Neuron (in vitro differentiated cells): ENCODE measurements at regions not wholly inside any gene's neighbourhood (a gene's known extent, or its start where the extent isn't known, plus 50 kb on each side); places are given as distances from the start of the nearest gene placed in this dataset.
"Not testable (repeated sequence)": the region's sequence is repeated elsewhere in the genome, so short reads cannot be mapped to it uniquely, and the experiment has no call there.

ENCODE experiments used
- H2AFZ ChIP-seq: one replicate; pipeline ENCODE4 v1.6.1; 2013; ENCODE audit warnings: low read depth, mild to moderate bottlenecking, inconsistent platforms, low read length, moderate library complexity
- H3K27me3 ChIP-seq: one replicate; pipeline ENCODE4 v1.6.1; 2013; ENCODE audit warnings: low read length; ENCODE audit not compliant: insufficient read depth
- H3K36me3 ChIP-seq: one replicate; pipeline ENCODE4 v1.6.1; 2013; ENCODE audit warnings: low read length; ENCODE audit not compliant: insufficient read depth
- H3K4me1 ChIP-seq: one replicate; pipeline ENCODE4 v1.6.1; 2013; ENCODE audit warnings: low read length; ENCODE audit not compliant: insufficient read depth
- H3K4me3 ChIP-seq: 2 replicates; pipeline ENCODE4 v1.5.1; 2013; ENCODE audit warnings: mild to moderate bottlenecking, low read length, moderate library complexity
- H3K9me3 ChIP-seq: one replicate; pipeline ENCODE4 v1.6.1; 2013; ENCODE audit warnings: low read length

DNA sequence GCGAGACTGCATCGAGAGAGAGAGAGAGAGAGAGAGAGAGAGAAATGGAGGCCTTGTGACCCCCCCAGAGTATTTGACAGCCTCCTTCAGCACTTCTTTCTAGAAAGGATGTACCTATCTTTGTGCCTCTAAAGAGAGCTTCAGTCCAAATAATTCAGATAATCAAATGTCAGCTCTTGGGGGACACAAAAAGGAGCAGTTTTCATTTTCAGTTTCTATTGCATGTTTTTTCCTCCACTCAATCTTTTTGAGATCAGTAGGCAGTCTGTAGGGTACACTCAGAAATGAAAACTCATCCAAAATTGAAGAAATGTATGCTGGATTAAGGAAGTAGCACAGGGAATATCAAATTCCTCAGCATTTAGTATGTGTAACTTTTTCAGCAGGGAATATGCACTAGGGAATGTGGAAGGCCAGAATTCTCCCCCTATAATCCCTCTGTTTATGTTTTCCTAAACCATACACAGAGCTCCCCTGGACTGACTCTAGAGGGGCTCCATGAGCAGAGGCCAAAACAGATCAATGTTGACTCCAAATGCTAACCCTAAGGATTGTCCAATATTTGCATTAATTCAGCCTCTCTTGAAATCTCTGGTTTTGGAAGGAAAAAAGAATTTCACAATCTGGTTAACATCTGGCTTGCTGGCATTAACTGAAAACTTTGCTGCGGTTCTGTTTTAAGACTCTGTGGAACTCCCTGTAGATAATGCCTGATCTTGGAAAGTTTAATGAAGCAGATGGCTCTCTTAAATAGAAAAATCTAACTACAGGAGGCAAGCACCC lies 250.1 kb downstream of the CEMIP2 start:
- Histone ChIP-seq H3K36me3 (no peaks in the 10 kb centered on the region), H2AFZ (no peak overlapping the region), H3K9me3 (no peaks in the 10 kb centered on the region), H3K27me3 (no peaks in the 10 kb centered on the region), H3K4me3 (no peak overlapping the region), H3K4me1 (no peaks in the 10 kb centered on the region)

DNA sequence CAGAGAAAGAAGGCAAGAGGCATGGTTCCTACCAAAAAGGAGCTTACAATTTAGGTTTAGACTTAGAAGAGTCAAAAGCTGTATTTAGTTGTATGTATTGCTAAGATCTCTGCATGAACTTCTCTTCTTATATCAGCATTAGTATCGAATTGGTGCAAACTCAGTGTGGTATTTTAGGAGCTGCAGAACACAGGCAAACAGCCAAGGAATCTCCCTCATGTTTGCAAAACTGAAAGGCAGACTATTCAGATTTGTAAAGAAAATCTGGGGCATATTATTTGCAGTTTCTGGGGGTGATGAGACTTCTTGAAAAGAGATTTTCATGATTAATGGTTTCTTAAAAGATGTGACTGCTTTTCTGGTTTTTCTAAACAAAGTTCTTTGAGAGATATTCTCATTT lies 252.7 kb downstream of the CEMIP2 start:
- no peaks in the 10 kb centered on the region for H3K4me1 ChIP-seq
- H3K9me3 ChIP-seq = no peaks in the 10 kb centered on the region
- H3K36me3 ChIP-seq = no peaks in the 10 kb centered on the region
- no peaks in the 10 kb centered on the region for H3K27me3 ChIP-seq
- no peak overlapping the region for H3K4me3 ChIP-seq
- H2AFZ ChIP-seq = no peak overlapping the region

DNA sequence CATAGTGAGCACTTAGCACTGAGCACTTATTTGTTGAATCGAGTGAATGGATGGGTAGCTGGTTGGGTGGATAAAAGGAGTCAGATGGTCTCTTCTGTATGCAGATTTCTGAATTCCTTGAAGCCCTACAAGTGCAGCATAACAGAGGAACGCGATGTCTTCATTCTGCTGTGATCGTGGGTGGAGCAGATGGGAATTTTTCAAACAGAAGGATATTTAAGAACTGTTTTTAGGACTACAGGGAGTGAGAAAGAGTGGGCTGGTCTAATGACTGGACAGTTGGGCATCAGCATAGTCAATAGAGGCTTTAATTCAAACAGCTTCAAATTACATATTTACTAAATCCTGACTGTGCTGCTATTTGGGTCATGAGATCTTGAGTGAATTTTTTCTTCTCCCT lies 253.2 kb downstream of the CEMIP2 start:
- H3K27me3 ChIP-seq = no peaks in the 10 kb centered on the region
- H3K4me1 ChIP-seq = no peaks in the 10 kb centered on the region
- no peaks in the 10 kb centered on the region for H3K36me3 ChIP-seq
- H2AFZ ChIP-seq = no peak overlapping the region
- no peak overlapping the region for H3K4me3 ChIP-seq
- H3K9me3 ChIP-seq = no peaks in the 10 kb centered on the region

DNA sequence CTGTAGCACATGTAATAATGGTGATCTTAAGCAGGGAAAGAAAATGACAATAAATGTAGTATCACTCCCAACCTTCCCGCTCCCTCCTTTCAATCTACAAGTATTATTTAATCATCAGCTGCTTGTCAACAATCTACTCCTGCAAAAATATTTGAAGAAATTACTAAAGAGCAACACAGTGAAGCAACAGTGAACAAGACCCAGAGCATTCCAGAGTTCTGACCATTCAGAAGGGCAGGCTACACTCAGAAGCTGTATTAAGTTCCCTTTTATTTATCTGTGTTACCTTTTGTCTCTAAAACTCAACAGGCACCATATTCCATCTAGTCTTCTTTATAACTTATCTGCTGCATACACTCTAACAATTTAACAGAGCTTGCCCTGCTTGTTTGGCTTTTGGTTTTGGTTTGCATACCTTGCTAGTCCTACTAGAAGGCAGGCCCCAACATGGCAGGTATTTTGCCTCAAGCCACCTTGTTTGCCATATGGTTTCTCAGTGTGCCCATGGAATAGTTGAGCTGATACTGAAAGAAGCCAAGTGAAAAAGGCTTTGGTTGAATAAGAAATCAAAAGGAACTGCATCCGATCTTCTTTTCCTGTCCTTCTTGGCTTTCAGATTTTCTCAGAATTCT lies 253.9 kb downstream of the CEMIP2 start:
- Histone ChIP-seq H3K27me3 (no peaks in the 10 kb centered on the region), H2AFZ (no peak overlapping the region), H3K4me1 (no peaks in the 10 kb centered on the region), H3K4me3 (no peak overlapping the region), H3K36me3 (no peaks in the 10 kb centered on the region), H3K9me3 (no peaks in the 10 kb centered on the region)

DNA sequence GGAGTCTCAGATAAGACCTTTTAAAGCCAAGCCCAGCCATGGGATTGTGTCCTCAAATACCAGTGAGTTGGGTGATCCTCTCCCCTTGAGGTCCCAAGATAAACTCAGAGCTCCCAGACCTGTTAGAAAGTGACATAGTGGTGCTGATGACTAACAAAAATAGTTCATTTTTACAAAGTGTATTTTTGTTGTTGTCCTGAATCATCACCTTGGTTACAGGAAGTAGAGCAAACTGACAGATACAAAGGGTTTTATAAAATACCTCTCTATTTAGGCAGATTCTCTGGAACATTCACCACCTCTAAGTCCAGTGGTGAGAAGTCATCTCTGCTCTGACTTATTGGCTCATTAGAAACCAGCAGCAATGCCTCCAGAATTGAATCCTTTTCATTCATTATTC lies 259.3 kb downstream of the CEMIP2 start:
- H2AFZ ChIP-seq = no peak overlapping the region
- no peaks in the 10 kb centered on the region for H3K4me1 ChIP-seq
- no peaks in the 10 kb centered on the region for H3K9me3 ChIP-seq

DNA sequence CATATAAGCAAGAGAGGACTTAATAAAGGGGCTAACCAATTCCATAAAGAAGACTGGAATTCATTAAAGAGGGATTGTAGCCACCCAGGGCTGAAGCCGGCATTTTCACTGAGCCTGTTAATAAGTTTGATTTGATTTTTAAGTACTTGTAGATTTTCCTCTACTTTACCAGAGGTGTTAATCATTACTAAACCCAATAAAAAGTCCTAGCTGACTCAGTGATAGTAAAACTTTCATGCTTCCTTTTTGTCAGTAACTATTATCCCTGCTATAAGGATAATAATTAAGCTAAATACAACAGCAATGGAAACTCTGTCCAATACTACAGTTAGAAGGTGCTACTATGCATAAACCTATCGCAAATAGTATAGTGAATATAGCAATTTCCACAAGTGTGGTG lies 260.2 kb downstream of the CEMIP2 start:
- H3K36me3 ChIP-seq, H3K27me3 ChIP-seq, H2AFZ ChIP-seq, H3K9me3 ChIP-seq, H3K4me3 ChIP-seq, H3K4me1 ChIP-seq: not testable (repeated sequence)

More for the DNA sequence above, 259.3 kb downstream of the CEMIP2 start:
- Histone ChIP-seq H3K27me3 (no peaks in the 10 kb centered on the region), H3K36me3 (no peaks in the 10 kb centered on the region), H3K4me3 (no peak overlapping the region)

DNA sequence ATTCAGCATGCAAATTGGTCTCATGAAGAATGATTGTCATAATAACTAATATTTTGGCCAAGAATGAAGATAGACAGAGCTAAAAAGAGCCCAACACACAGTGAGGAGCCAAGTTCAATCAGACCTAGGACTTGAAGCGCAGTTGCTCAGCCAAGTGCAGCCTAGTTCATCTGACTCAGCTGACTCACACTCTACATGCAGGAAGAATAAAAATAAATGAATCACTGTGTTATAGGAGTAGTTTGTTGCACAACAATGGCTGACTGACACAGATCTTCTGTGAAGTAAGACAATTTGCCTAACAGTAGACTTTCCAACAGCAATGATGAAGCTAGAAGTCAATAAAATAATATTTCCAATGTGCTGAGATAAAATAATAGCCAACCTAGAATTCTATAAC lies 261.5 kb downstream of the CEMIP2 start:
- Histone ChIP-seq H3K36me3 (no peaks in the 10 kb centered on the region), H3K27me3 (no peaks in the 10 kb centered on the region), H2AFZ (no peak overlapping the region), H3K9me3 (no peaks in the 10 kb centered on the region), H3K4me3 (no peak overlapping the region), H3K4me1 (no peaks in the 10 kb centered on the region)

DNA sequence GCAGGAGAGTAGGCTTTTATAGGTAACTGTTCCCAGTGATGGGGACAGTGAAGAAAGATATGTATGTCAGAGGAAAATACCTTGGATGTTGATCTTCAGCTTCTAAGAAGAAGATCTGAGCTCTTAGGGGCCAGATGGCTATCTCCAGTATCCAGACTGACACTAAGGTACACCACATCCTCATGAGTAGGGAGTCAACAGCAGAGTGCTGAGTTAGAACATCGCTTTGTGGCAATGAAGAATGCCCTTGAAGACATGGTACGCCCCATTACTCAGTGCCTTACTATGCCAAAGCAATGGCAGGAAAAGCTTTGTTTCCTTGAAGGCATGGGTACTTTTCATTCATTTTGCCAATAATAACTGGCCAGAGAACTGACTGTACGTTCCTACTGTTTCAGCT lies 263.7 kb downstream of the CEMIP2 start:
- Histone ChIP-seq H3K27me3 (no peaks in the 10 kb centered on the region), H3K4me1 (no peaks in the 10 kb centered on the region), H3K4me3 (no peak overlapping the region), H3K9me3 (no peaks in the 10 kb centered on the region), H3K36me3 (no peaks in the 10 kb centered on the region), H2AFZ (no peak overlapping the region)

DNA sequence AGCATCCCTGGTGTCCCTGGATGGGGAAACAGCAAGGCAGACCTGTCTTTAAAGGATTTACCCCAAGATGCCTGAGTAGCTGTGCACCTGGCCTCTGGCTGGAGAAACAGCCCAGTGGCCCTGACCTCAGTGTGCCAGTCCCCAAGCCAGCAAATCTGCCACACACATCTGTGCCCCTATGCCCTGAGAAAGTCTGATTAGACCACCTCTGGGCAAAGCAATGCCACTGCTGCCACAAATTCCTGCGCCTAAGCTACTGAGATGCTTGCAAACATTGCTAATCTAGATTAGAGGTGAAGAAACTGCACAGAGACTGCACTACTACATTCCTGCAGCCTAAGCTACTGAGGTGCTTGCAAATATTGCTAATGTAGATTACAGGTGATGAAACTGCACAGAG lies 269.6 kb downstream of the CEMIP2 start:
- Histone ChIP-seq H2AFZ (no peak overlapping the region), H3K36me3 (no peaks in the 10 kb centered on the region), H3K9me3 (no peaks in the 10 kb centered on the region), H3K27me3 (no peaks in the 10 kb centered on the region), H3K4me1 (no peaks in the 10 kb centered on the region), H3K4me3 (no peak overlapping the region)

DNA sequence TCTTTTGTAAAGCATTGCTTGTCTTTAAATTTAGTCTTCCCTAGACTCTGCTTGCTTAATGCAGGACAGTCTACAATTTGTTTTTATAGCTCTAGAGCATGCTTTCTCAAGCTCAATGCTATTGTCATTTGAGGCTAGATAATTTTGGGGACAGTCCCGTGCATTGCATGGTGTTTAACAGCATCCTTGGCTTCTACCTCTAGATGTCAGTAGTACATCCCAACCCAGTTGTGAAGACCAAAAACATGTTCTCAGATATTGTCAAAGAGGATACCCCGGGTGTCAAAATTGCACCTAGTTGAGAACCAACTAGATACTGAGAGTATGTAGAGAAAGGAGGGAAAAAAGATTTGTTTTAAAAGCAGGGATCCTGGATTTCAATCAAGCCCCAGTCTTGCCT lies 277.5 kb downstream of the CEMIP2 start:
- H3K9me3 ChIP-seq = no peaks in the 10 kb centered on the region
- H3K4me1 ChIP-seq = no peaks in the 10 kb centered on the region
- H2AFZ ChIP-seq = no peak overlapping the region
- no peaks in the 10 kb centered on the region for H3K36me3 ChIP-seq
- H3K4me3 ChIP-seq = no peak overlapping the region
- no peaks in the 10 kb centered on the region for H3K27me3 ChIP-seq

DNA sequence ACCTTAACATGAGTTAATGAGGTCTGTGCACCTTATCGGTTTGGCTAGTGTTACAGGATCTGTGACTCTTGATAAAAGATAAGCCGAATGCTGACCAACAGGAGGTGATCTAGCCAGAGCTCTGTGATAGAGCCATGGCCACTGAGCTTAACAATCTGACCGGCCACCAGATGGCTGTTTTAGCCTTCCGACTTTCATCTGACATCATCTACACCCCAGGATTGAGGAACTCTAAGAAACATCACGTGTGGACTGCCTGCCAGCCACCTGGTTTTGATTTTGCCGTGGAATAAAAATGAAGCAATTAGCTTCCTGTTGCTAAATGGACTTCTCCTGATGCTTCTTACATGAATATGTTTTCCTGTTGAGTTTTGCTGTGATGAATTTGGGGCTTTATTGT lies 281.3 kb downstream of the CEMIP2 start:
- peaks cover 11% of the 10 kb centered on the region for H3K4me1 ChIP-seq
- H3K4me3 ChIP-seq = no peak overlapping the region
- no peaks in the 10 kb centered on the region for H3K9me3 ChIP-seq
- no peaks in the 10 kb centered on the region for H3K36me3 ChIP-seq
- no peak overlapping the region for H2AFZ ChIP-seq
- no peaks in the 10 kb centered on the region for H3K27me3 ChIP-seq

DNA sequence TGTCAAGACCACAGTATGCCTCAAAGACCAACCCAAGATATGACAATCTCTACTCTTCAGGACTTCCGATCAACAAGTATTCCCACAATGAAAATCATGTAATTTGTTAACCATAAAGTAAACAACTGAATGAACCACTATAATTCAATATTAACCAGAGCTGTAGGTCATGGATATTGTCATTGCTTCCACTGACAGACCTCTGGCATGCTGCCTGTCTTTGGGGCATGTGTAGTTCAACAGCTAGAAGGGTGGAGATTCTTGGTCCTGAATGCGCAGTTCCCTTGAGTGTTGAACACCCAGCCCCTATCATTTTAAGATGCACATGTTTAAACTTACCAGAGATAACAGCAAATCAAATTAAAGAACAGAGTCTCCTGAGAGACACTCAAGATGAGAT lies 283.0 kb downstream of the CEMIP2 start:
- no peaks in the 10 kb centered on the region for H3K27me3 ChIP-seq
- H3K4me1 ChIP-seq = peaks cover 11% of the 10 kb centered on the region
- no peak overlapping the region for H3K4me3 ChIP-seq
- no peak overlapping the region for H2AFZ ChIP-seq
- no peaks in the 10 kb centered on the region for H3K36me3 ChIP-seq
- no peaks in the 10 kb centered on the region for H3K9me3 ChIP-seq

DNA sequence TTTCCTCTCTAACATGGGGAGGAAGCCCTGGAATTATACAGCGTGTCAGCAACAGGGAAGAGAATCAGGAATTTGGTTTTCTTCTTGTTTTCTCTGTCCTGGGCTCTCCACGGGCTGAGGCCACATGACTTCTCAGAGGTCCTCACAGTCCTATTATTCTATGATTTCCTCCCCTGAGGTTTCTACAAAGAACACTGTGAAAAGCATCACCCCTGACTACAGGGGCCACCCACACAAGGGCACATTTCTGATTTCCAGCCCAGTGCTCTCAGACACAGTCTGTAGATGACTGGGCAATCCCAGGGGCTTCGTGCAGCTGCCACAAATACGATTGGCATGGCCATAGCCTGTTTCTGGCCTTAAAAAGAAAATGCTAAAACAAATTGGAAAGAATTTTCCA lies 284.9 kb downstream of the CEMIP2 start:
- Histone ChIP-seq H2AFZ (no peak overlapping the region), H3K9me3 (no peaks in the 10 kb centered on the region), H3K4me3 (no peak overlapping the region), H3K27me3 (no peaks in the 10 kb centered on the region), H3K36me3 (no peaks in the 10 kb centered on the region), H3K4me1 (peaks cover 11% of the 10 kb centered on the region)

DNA sequence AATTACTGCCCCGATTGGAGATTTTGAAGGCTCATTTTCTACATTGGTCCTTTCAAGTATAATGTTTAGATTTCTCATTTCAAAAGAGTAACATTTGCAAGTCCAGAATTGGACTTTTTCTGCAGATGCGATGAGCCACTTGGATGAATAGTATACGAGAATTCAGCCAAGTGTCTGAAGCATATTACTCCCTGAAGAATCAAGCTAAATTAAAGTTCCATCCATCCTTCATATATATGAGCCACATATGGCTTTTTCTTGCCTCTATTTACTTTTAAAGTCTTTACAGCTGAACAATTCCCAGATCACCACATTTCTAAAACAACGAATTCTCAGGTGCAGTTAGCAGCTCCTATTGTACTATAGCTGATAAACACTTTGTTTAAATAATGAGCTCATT lies 288.7 kb downstream of the CEMIP2 start:
- peaks cover 11% of the 10 kb centered on the region for H3K4me1 ChIP-seq
- H3K27me3 ChIP-seq = no peaks in the 10 kb centered on the region

More for the DNA sequence above, 288.7 kb downstream of the CEMIP2 start:
- H3K9me3 ChIP-seq = no peaks in the 10 kb centered on the region
- no peak overlapping the region for H3K4me3 ChIP-seq
- H3K36me3 ChIP-seq = no peaks in the 10 kb centered on the region
- H2AFZ ChIP-seq = no peak overlapping the region
